Colonic mucosa (tissue), 4 donors: ENCODE measurements at regions not wholly inside any gene's neighbourhood (a gene's known extent, or its start where the extent isn't known, plus 50 kb on each side); places are given as distances from the start of the nearest gene placed in this dataset.

Experiments used
- DNase-seq: peaks from one replicate; pipeline ENCODE4 v3.0.0-alpha.2; 2020
- H3K27ac ChIP-seq: fragments of 200-600 bp; one replicate; pipeline ENCODE4 v1.8.0; 2021
- H3K27me3 ChIP-seq: fragments of 200-600 bp; one replicate; pipeline ENCODE4 v1.8.0; 2021
- H3K36me3 ChIP-seq: fragments of 200-600 bp; one replicate; pipeline ENCODE4 v1.8.0; 2021
- H3K4me1 ChIP-seq: fragments of 200-600 bp; one replicate; pipeline ENCODE4 v1.8.0; 2021; ENCODE audit warnings: mild to moderate bottlenecking
- H3K4me3 ChIP-seq: fragments of 200-600 bp; one replicate; pipeline ENCODE4 v1.8.0; 2021
- H3K9ac ChIP-seq, 2 donors: one replicate each; pipeline ENCODE4 v1.7.0; 2013; ENCODE audit warnings: control low read depth in 2 of 2, low read depth in 2 of 2, low read length in 2 of 2
- H3K9me3 ChIP-seq: fragments of 200-600 bp; one replicate; pipeline ENCODE4 v1.8.0; 2021
- CTCF ChIP-seq: fragments of 200-600 bp; IDR thresholded peaks from one replicate; pipeline ENCODE4 v1.8.0; 2022; ENCODE audit warnings: antibody characterized with exemption, mild to moderate bottlenecking
- intact Hi-C: fragments of 100-400 bp; cut with DNase I; formaldehyde crosslinking; loops from one replicate; pipeline ENCODE4 v1.14.1; 2022
- donor health status: healthy.
- donor health status: DM: no; HTN: no; CAD: no.
- donor health status: DM: no; HTN: no; CAD: no.

- intact Hi-C loops, result no loop called here
- H3K9ac ChIP-seq, result no peak overlapping the region
- H3K36me3 ChIP-seq, result no peaks in the 10 kb centered on the region
- no peaks in the 10 kb centered on the region for H3K9me3 ChIP-seq
- no peak overlapping the region for H3K27ac ChIP-seq
- H3K27me3 ChIP-seq, result no peaks in the 10 kb centered on the region
- TF ChIP-seq CTCF, result no peak
- no peaks in the 10 kb centered on the region for H3K4me1 ChIP-seq
- H3K4me3 ChIP-seq, result no peak overlapping the region
- no peak for DNase-seq
Measured at GRCh38 chr13:76778853-76779252, 107.4 kb downstream of the KCTD12 start.

- intact Hi-C loops, result no loop called here
- DNase-seq, result no peak
Measured at GRCh38 chr13:76777096-76777495, 109.1 kb downstream of the KCTD12 start.

GRCh38 chr13:76775088-76775740 lies 111.0 kb downstream of the KCTD12 start:
- intact Hi-C loops, result no loop called here

More at GRCh38 chr13:76777096-76777495, 109.1 kb downstream of the KCTD12 start:
- Histone ChIP-seq H3K27ac (no peak overlapping the region), H3K4me1 (no peaks in the 10 kb centered on the region), H3K9ac (no peak overlapping the region), H3K4me3 (no peak overlapping the region), H3K36me3 (no peaks in the 10 kb centered on the region), H3K27me3 (no peaks in the 10 kb centered on the region), H3K9me3 (no peaks in the 10 kb centered on the region)
- no peak for TF ChIP-seq CTCF

GRCh38 chr13:76773448-76774094 lies 112.6 kb downstream of the KCTD12 start:
- intact Hi-C loops, result no loop called here
- DNase-seq, result no peak
- no peak for TF ChIP-seq CTCF
- Histone ChIP-seq H3K36me3 (no peaks in the 10 kb centered on the region), H3K9me3 (no peaks in the 10 kb centered on the region), H3K27ac (no peak overlapping the region), H3K27me3 (no peaks in the 10 kb centered on the region), H3K4me3 (no peak overlapping the region), H3K4me1 (no peaks in the 10 kb centered on the region), H3K9ac (no peak overlapping the region)

More at GRCh38 chr13:76775088-76775740, 111.0 kb downstream of the KCTD12 start:
- Histone ChIP-seq H3K4me1 (no peaks in the 10 kb centered on the region), H3K27ac (no peak overlapping the region), H3K36me3 (no peaks in the 10 kb centered on the region), H3K27me3 (no peaks in the 10 kb centered on the region), H3K9me3 (no peaks in the 10 kb centered on the region), H3K9ac (no peak overlapping the region), H3K4me3 (no peak overlapping the region)
- no peak for TF ChIP-seq CTCF
- no peak for DNase-seq

GRCh38 chr13:76772241-76772640 lies 114.0 kb downstream of the KCTD12 start:
- no peaks in the 10 kb centered on the region for H3K4me1 ChIP-seq

More at GRCh38 chr13:76772241-76772640, 114.0 kb downstream of the KCTD12 start:
- H3K27ac ChIP-seq, result no peak overlapping the region
- no peak for DNase-seq
- H3K36me3 ChIP-seq, result no peaks in the 10 kb centered on the region
- intact Hi-C loops, result no loop called here
- no peak overlapping the region for H3K9ac ChIP-seq
- no peak overlapping the region for H3K4me3 ChIP-seq
- no peaks in the 10 kb centered on the region for H3K27me3 ChIP-seq
- TF ChIP-seq CTCF, result no peak
- H3K9me3 ChIP-seq, result no peaks in the 10 kb centered on the region
